Karpas-422 (cell line): ENCODE measurements at regions not wholly inside any gene's neighbourhood (a gene's known extent, or its start where the extent isn't known, plus 50 kb on each side); places are given as distances from the start of the nearest gene placed in this dataset.
A peak's percentile ranks its signal among the peaks of the same experiment; 100 is the strongest.
"Not testable (repeated sequence)": the region's sequence is repeated elsewhere in the genome, so short reads cannot be mapped to it uniquely, and the experiment has no call there.

Source experiments
- DNase-seq: peaks from one replicate; pipeline ENCODE4 v3.0.0-alpha.2; 2015
- H2AFZ ChIP-seq: fragments of 200-600 bp; sonication (generic); 2 replicates; pipeline ENCODE4 v1.6.1; 2014; ENCODE audit warnings: antibody characterized with exemption, low read length, mixed read lengths
- H3K27ac ChIP-seq: fragments of 200-600 bp; sonication (generic); 2 replicates; pipeline ENCODE4 v1.5.1; 2014; ENCODE audit warnings: mild to moderate bottlenecking, low read length, moderate library complexity
- H3K27me3 ChIP-seq: fragments of 200-600 bp; sonication (generic); 2 replicates; pipeline ENCODE4 v1.6.1; 2014; ENCODE audit warnings: low read length, mixed read lengths
- H3K36me3 ChIP-seq: fragments of 200-600 bp; sonication (generic); 2 replicates; pipeline ENCODE4 v1.6.1; 2014; ENCODE audit warnings: low read length, mixed read lengths; ENCODE audit not compliant: insufficient read depth
- H3K4me1 ChIP-seq: fragments of 200-600 bp; sonication (generic); 2 replicates; pipeline ENCODE4 v1.6.1; 2014; ENCODE audit warnings: mild to moderate bottlenecking, low read length, mixed read lengths
- H3K4me2 ChIP-seq: fragments of 200-600 bp; sonication (generic); 2 replicates; pipeline ENCODE4 v1.6.1; 2014; ENCODE audit warnings: low read length, low read depth, mild to moderate bottlenecking; ENCODE audit not compliant: poor library complexity, severe bottlenecking
- H3K4me3 ChIP-seq: fragments of 200-600 bp; sonication (generic); 2 replicates; pipeline ENCODE4 v1.5.1; 2014; ENCODE audit warnings: mild to moderate bottlenecking, antibody characterized with exemption, low read length, mixed read lengths
- H3K79me2 ChIP-seq: fragments of 200-600 bp; sonication (generic); 2 replicates; pipeline ENCODE4 v1.6.1; 2014; ENCODE audit warnings: mild to moderate bottlenecking, low read length, mixed read lengths
- H3K9ac ChIP-seq: fragments of 200-600 bp; sonication (generic); 2 replicates; pipeline ENCODE4 v1.6.0; 2014; ENCODE audit warnings: low read length
- H3K9me2 ChIP-seq: fragments of 200-600 bp; sonication (generic), shearing (Covaris generic); replicated peaks from 2 replicates; pipeline ENCODE4 v1.6.0; 2014; ENCODE audit warnings: mild to moderate bottlenecking, low read length, moderate library complexity; ENCODE audit not compliant: insufficient read depth
- H3K9me3 ChIP-seq: fragments of 300-700, 200-600 bp; sonication (generic); 2 replicates; pipeline ENCODE4 v1.6.1; 2014; ENCODE audit warnings: low read length, mixed read lengths
- H4K20me1 ChIP-seq: fragments of 200-600 bp; sonication (generic); 2 replicates; pipeline ENCODE4 v1.6.1; 2014; ENCODE audit warnings: mild to moderate bottlenecking, antibody characterized with exemption, low read length, low read depth; ENCODE audit not compliant: insufficient read depth

DNA sequence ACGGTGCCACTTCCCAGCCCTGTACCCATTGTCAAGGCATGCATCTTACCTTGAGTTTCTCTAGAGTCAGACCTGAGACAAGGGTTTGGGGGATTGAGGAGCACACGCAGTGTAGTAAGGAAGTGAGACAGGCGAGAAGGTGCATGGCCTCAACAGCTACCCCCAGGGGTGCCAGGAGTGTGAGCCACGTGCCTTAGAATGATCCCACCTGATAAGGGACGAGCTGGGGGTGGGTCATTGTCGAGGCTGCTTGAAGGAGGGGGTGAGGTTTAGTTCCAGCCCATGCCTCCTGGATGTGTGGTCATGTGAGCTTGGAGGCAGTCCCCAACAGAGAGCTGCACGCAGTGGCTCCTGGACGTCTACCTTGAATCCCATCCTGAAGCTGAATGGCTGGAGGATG, 320.5 kb downstream of the VRK1 start:
- no peaks in the 10 kb centered on the region for H3K79me2 ChIP-seq
- no peaks in the 10 kb centered on the region for H3K9me3 ChIP-seq
- no peak overlapping the region for H3K4me3 ChIP-seq
- H3K9me2 ChIP-seq = no peaks in the 10 kb centered on the region
- H3K27me3 ChIP-seq = no peaks in the 10 kb centered on the region
- no peak overlapping the region for H3K4me2 ChIP-seq
- H3K36me3 ChIP-seq = no peaks in the 10 kb centered on the region
- no peak overlapping the region for H3K9ac ChIP-seq
- H4K20me1 ChIP-seq = no peaks in the 10 kb centered on the region
- no peak overlapping the region for H2AFZ ChIP-seq
- no peaks in the 10 kb centered on the region; the same call in 1 of the 2 replicates for H3K4me1 ChIP-seq
- DNase-seq = no peak
- H3K27ac ChIP-seq = no peak overlapping the region

DNA sequence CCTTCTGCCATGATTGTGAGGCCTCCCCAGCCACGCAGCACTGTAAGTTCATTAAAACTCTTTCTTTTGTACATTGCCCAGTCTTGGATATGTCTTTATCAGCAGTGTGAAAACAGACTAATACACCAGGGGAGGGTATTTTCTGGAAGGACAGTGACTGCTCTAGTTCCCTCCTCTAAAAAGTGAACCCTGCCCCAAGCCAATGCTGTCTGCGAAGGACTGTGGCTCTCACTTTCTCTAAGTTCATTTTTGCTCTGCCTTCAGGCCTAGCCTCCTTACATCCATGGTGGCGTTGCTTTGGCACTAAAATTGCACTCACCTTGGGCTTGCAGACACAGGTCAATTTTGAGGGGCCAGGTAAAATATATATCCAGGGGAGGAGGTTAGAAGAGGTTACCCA, 323.0 kb downstream of the VRK1 start:
- H3K4me2 ChIP-seq = no peak overlapping the region
- no peaks in the 10 kb centered on the region for H4K20me1 ChIP-seq
- no peak overlapping the region for H3K9ac ChIP-seq
- no peaks in the 10 kb centered on the region for H3K27me3 ChIP-seq
- H3K9me2 ChIP-seq = no peaks in the 10 kb centered on the region
- H3K79me2 ChIP-seq = no peaks in the 10 kb centered on the region
- no peak overlapping the region for H2AFZ ChIP-seq
- H3K4me3 ChIP-seq = no peak overlapping the region
- H3K4me1 ChIP-seq = no peaks in the 10 kb centered on the region; the same call in none of the 2 replicates
- no peaks in the 10 kb centered on the region for H3K9me3 ChIP-seq
- no peak overlapping the region for H3K27ac ChIP-seq
- no peaks in the 10 kb centered on the region for H3K36me3 ChIP-seq
- no peak for DNase-seq

DNA sequence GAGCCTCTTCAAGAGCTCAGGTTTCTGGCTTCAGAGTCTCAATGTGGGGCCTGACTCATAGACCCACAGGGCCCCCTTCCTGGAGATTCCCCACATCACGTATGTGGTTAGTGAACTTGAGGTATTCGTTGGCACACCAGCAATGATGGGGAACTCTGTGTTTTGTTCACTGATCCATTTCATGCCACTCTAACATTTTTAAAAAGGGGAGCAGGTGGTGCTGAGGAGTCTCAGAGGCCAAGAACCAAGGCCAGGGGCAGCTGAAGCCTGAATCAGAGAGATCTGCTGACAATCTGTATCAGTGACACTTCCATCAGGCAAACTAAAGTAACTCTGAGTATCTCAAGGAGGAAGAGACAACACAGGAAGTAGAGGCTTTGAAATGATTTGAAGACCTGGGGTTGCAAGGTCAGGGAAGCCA, 323.4 kb downstream of the VRK1 start:
- Histone ChIP-seq H2AFZ (peak overlapping the region; percentile 3; the same call in 1 of the 2 replicates), H3K4me1 (no peaks in the 10 kb centered on the region; the same call in none of the 2 replicates), H3K4me3 (no peak overlapping the region), H3K27me3 (no peaks in the 10 kb centered on the region), H3K79me2 (no peaks in the 10 kb centered on the region), H3K9ac (no peak overlapping the region), H3K9me2 (no peaks in the 10 kb centered on the region), H3K4me2 (no peak overlapping the region), H4K20me1 (no peaks in the 10 kb centered on the region), H3K27ac (no peak overlapping the region), H3K9me3 (no peaks in the 10 kb centered on the region), H3K36me3 (no peaks in the 10 kb centered on the region)
- no peak for DNase-seq

DNA sequence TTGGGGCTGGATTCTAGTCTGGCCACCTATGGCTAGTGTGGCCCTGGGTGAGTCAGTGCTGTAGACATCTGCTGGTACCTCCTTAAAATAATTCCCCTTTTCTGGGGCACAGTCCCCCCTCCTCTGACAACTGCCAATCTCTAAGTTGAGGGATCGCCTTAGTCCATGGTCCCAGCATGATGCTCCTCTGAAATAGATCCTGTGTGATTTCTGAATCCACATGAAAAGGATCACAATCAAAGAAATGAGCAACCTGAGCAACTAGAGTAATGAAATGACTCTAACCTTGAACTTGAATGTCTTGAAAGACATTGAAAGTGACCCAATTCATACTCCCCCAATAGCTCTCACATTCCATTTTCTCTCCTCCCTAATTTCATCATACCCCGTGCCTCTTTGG, 332.5 kb downstream of the VRK1 start:
- Histone ChIP-seq H4K20me1 (no peaks in the 10 kb centered on the region), H3K9ac (no peak overlapping the region), H3K9me3 (no peaks in the 10 kb centered on the region), H3K36me3 (no peaks in the 10 kb centered on the region), H3K27ac (no peak overlapping the region), H3K79me2 (no peaks in the 10 kb centered on the region), H3K9me2 (peaks cover 3% of the 10 kb centered on the region; the same call in 1 of the 2 replicates), H3K4me1 (no peaks in the 10 kb centered on the region), H3K4me2 (no peak overlapping the region), H3K27me3 (peaks cover 1% of the 10 kb centered on the region; the same call in 1 of the 2 replicates), H2AFZ (no peak overlapping the region), H3K4me3 (no peak overlapping the region)
- no peak for DNase-seq

DNA sequence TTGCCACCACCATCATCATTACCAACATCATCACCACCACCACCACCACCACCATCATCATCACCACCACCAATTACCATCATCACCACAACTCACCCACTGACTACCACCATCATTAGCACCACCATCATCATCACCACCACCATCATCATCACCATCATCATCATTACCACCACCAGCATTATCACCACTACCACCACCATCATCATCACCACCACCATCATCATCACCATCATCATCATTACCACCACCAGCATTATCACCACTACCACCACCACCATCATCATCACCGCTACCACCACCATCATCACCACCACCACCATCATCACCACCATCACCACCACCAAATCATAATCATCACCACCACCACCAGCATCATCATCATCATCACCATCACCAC, 338.7 kb downstream of the VRK1 start:
- H2AFZ ChIP-seq, H3K79me2 ChIP-seq: not testable (repeated sequence)

DNA sequence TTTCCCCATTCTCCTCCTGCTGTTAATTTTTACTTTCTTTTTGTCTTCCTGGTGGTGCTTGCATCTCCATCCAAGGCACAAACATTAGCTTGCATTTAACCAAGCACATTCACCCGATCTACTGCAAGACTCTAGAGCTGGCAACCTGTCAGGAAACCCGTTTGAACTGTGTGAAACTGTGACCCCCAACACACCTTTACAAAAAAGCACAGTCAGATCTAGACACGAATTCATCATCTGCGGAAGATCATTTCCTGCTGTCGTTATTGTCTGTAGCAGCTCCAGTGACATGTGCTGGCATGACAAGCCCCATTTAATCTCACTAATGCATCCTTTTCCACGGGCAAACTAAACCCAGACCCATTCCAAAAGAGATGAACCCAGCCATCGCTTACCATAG, 340.5 kb downstream of the VRK1 start:
- no peak for DNase-seq
- H3K9ac ChIP-seq = no peak overlapping the region
- H3K4me1 ChIP-seq = no peaks in the 10 kb centered on the region
- no peak overlapping the region for H3K4me3 ChIP-seq
- peaks cover 2% of the 10 kb centered on the region; the same call in 1 of the 2 replicates for H3K27me3 ChIP-seq
- no peaks in the 10 kb centered on the region for H3K9me3 ChIP-seq
- H2AFZ ChIP-seq = no peak overlapping the region
- H3K36me3 ChIP-seq = no peaks in the 10 kb centered on the region
- no peaks in the 10 kb centered on the region for H4K20me1 ChIP-seq
- H3K79me2 ChIP-seq = no peaks in the 10 kb centered on the region
- H3K27ac ChIP-seq = no peak overlapping the region
- H3K4me2 ChIP-seq = no peak overlapping the region
- peaks cover 5% of the 10 kb centered on the region; the same call in 1 of the 2 replicates for H3K9me2 ChIP-seq

More for the DNA sequence above, 338.7 kb downstream of the VRK1 start:
- H3K4me2 ChIP-seq, H3K9me2 ChIP-seq, H3K9me3 ChIP-seq, H3K9ac ChIP-seq, H3K27me3 ChIP-seq, H3K4me3 ChIP-seq, H3K36me3 ChIP-seq, H3K27ac ChIP-seq, H4K20me1 ChIP-seq, DNase-seq, H3K4me1 ChIP-seq: not testable (repeated sequence)

DNA sequence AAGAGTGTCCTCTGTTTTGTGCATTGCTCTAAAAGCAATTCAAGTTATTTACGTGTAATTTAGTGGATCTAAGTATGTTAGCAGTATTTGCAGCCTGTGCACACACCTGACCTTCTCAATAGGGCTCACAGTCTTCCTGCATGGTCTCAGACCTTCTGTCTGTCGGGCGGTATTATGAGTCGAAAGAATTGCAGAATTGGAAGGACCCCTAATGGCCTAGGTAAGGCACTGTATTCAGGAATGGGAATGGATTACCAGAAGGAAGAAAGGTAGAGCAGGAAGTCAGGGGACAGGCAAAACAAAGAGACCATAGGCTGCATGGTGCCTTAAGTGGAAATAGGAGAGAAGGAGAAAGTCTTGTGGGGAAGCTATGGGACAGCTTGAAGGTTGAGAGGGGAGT, 341.6 kb downstream of the VRK1 start:
- Histone ChIP-seq H3K79me2 (no peaks in the 10 kb centered on the region), H3K4me2 (no peak overlapping the region), H3K4me3 (no peak overlapping the region), H3K9ac (no peak overlapping the region), H4K20me1 (no peaks in the 10 kb centered on the region), H3K27me3 (peaks cover 2% of the 10 kb centered on the region; the same call in 1 of the 2 replicates), H3K9me2 (0 out of 2 replicates have a peak, but pooled peaks cover 5% of the 10 kb centered on the region), H3K4me1 (no peaks in the 10 kb centered on the region), H3K27ac (no peak overlapping the region), H2AFZ (no peak overlapping the region), H3K9me3 (no peaks in the 10 kb centered on the region), H3K36me3 (no peaks in the 10 kb centered on the region)
- DNase-seq = no peak

DNA sequence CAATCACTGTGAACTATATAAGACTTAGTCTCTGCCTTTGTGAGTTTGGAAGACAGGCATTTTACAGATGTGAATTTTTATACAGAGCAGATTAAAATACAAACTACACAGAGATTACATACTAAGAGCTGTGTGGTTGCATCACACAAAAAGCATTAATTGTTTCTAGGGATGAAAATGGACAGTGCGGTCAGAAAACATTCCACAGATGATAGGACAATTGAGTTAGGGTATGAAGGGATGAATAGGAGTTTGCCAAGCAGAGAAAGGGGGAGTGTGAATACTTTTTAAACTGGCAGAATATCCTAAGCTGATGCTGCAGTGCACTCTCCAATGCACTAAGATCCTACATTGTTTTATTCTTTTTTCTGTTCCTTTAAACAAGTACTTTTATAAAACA, 345.8 kb downstream of the VRK1 start:
- H3K9ac ChIP-seq = no peak overlapping the region
- H3K4me1 ChIP-seq = no peaks in the 10 kb centered on the region
- no peaks in the 10 kb centered on the region for H3K9me3 ChIP-seq
- H3K79me2 ChIP-seq = no peaks in the 10 kb centered on the region
- no peak overlapping the region for H3K4me3 ChIP-seq
- H3K27ac ChIP-seq = no peak overlapping the region
- H3K36me3 ChIP-seq = no peaks in the 10 kb centered on the region
- no peaks in the 10 kb centered on the region for H3K9me2 ChIP-seq
- H3K4me2 ChIP-seq = no peak overlapping the region
- H2AFZ ChIP-seq = no peak overlapping the region
- no peak for DNase-seq
- no peaks in the 10 kb centered on the region for H4K20me1 ChIP-seq
- no peaks in the 10 kb centered on the region for H3K27me3 ChIP-seq

DNA sequence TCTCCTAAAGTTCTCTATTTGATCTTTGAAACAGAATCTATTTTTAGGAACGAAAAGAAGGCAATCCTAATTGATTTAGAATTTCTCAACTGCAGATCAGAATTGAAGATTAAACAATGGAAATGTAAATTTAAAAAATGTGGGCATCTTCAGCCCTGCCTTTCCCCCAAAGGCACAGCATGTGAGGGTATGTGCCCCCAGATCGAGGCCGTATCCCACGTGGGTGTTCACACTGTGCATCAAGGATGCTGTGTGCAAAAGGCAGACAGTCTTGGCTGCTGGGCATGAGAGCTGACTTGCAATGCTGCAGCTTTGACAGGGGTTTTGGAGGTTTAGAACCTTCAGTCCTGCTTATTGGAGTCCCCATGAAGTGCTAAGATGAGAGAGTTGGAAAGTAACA, 346.3 kb downstream of the VRK1 start:
- no peaks in the 10 kb centered on the region for H4K20me1 ChIP-seq

More for the DNA sequence above, 346.3 kb downstream of the VRK1 start:
- Histone ChIP-seq H3K4me1 (no peaks in the 10 kb centered on the region), H3K27me3 (no peaks in the 10 kb centered on the region), H3K36me3 (no peaks in the 10 kb centered on the region), H2AFZ (no peak overlapping the region), H3K4me2 (no peak overlapping the region), H3K9ac (no peak overlapping the region), H3K79me2 (no peaks in the 10 kb centered on the region), H3K9me2 (no peaks in the 10 kb centered on the region), H3K4me3 (no peak overlapping the region), H3K9me3 (no peaks in the 10 kb centered on the region), H3K27ac (no peak overlapping the region)
- DNase-seq = no peak
